Bronchial epithelial cell (primary cell): ENCODE measurements at regions not wholly inside any gene's neighbourhood (a gene's known extent, or its start where the extent isn't known, plus 50 kb on each side); places are given as distances from the start of the nearest gene placed in this dataset.

Source experiments
- DNase-seq: peaks from one replicate; pipeline ENCODE4 v3.0.0-alpha.2; 2010; ENCODE audit warnings: low read depth
- FAIRE-seq: peaks from 2 replicates; lab custom pipeline; 2011; peaks lifted over from hg19 to GRCh38; lab: Jason Lieb, UNC
- H3K27me3 ChIP-seq: 2 replicates; pipeline ENCODE4 v1.5.1; 2011; ENCODE audit warnings: low read length; ENCODE audit not compliant: control insufficient read depth, insufficient read depth
- H3K36me3 ChIP-seq: 2 replicates; pipeline ENCODE4 v1.5.1; 2011; ENCODE audit warnings: low read length; ENCODE audit not compliant: control insufficient read depth, insufficient read depth
- H3K4me3 ChIP-seq: 2 replicates; pipeline ENCODE4 v1.5.1; 2011; ENCODE audit warnings: mild to moderate bottlenecking, low read depth, low read length, control low read depth
- TF ChIP-seq, protein P1 (sequence below): IDR thresholded peaks from 2 replicates; pipeline ENCODE4 v1.5.1; 2011; ENCODE audit warnings: mild to moderate bottlenecking, moderate library complexity, low read length, control low read depth, inconsistent platforms; ENCODE audit not compliant: insufficient read depth, severe bottlenecking

DNA sequence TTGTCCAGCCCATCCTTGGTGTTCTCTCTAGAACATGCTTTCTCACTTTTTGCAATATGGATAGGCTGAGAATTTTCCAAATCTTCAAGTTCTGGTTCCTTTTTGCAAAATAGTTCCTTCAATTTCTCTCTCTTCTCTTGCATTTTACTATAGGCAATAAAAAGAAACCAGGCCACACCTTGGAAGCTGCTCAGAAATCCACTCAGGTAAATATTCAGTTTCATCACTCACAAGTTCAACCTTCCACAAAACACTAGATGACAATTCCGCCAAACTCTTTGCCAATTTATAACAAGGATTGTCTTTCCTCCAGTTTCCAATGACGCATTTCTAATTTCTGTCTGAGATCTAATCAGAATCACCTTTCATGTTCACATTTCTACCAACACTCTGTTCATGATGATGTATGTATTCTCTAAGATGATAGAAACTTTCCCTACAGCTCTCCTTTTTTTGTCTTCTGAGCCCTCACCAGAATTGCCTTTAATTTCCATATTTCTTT lies 204.2 kb upstream of the PIK3R1 start:
- Histone ChIP-seq H3K27me3 (no peaks in the 10 kb centered on the region), H3K36me3 (no peaks in the 10 kb centered on the region), H3K4me3 (no peak overlapping the region)
- DNase-seq (no peak), FAIRE-seq (no peak)
- TF ChIP-seq, protein P1, sequence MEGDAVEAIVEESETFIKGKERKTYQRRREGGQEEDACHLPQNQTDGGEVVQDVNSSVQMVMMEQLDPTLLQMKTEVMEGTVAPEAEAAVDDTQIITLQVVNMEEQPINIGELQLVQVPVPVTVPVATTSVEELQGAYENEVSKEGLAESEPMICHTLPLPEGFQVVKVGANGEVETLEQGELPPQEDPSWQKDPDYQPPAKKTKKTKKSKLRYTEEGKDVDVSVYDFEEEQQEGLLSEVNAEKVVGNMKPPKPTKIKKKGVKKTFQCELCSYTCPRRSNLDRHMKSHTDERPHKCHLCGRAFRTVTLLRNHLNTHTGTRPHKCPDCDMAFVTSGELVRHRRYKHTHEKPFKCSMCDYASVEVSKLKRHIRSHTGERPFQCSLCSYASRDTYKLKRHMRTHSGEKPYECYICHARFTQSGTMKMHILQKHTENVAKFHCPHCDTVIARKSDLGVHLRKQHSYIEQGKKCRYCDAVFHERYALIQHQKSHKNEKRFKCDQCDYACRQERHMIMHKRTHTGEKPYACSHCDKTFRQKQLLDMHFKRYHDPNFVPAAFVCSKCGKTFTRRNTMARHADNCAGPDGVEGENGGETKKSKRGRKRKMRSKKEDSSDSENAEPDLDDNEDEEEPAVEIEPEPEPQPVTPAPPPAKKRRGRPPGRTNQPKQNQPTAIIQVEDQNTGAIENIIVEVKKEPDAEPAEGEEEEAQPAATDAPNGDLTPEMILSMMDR: no peak

DNA sequence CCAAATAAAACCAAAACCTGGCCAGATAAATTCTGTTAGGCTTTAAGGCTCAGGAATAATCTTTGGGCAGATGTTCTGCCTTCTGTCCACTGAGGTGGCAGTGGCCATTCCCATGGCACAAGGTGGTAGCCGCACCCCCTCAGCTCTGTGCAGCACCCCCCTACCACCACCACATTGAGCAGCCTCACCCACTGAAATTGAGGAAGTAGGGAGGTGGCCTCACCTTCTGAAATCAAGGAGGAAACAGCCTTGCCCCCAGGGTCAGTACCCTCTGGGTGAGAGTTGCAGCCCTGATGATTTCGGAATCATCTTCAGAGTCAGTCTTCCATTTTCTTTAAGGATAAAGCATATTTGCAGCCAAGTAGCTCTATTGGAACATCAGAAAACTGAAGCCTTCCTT lies 204.8 kb upstream of the PIK3R1 start:
- Histone ChIP-seq H3K27me3 (no peaks in the 10 kb centered on the region), H3K4me3 (no peak overlapping the region), H3K36me3 (no peaks in the 10 kb centered on the region)
- DNase-seq (no peak), FAIRE-seq (no peak)
- TF ChIP-seq, protein P1: no peak

DNA sequence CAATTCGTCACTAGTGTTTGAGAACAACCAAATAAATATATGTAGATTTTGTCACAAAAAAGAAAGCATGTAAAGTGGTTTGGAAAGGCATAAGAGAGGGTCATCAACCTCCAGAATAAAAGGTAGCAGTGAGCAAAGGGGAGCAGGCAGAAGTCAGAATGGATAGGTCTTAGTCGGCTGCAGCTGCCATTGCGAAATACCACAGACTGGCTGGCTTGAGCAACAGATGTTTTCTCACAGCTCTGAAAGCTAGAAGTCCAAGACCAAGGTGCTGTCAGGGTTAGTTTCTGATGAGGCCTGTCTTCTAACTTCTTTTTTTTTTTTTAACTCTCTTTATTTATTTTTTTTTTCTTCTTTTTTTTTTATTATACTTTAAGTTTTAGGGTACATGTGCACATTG lies 208.1 kb upstream of the PIK3R1 start:
- TF ChIP-seq, protein P1: no peak
- FAIRE-seq: no peak
- H3K36me3 ChIP-seq: no peaks in the 10 kb centered on the region
- no peak overlapping the region for H3K4me3 ChIP-seq
- DNase-seq: peak; percentile 39
- no peaks in the 10 kb centered on the region for H3K27me3 ChIP-seq

DNA sequence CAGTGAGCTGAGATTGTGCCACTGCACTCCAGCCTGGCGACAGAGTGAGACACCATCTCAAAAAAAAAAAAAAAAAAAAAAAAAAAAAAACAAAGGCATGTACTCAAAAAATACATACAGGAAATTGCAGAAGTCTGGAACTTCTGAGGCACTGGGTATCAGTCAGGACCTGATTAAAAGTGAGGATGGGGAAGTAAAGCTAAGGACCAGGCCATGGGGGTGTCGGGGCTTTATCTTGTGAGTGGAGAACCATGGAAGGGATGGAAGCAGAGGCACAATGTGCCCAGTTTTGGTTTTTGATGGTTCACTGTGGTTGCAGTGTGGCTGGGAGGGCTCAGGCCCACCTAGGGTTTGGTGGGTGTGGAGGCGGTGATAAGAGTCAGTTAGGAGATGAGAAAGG lies 212.7 kb upstream of the PIK3R1 start:
- FAIRE-seq: no peak
- Histone ChIP-seq H3K36me3 (no peaks in the 10 kb centered on the region), H3K27me3 (no peaks in the 10 kb centered on the region), H3K4me3 (no peak overlapping the region)
- no peak for DNase-seq
- TF ChIP-seq, protein P1: no peak

DNA sequence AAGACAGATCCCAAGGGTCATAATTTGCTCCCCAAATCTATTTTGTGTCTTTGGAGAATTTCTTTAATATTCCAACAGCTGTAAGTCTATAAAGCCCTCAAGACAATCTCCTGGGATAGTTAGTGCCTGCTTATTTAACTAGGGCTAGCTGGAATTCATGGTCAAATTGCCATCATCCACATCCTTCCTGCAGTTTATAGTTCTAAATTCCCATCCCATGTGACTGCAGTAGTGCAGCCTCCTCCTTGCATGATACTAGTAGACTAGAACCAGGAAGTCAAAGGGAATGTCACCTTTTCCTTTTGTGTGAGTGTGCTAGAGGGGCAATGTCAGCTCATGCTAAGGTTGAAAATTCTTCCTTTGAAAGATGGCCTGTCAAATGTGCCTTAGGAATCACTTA lies 214.8 kb upstream of the PIK3R1 start:
- FAIRE-seq (no peak), DNase-seq (no peak)
- Histone ChIP-seq H3K36me3 (no peaks in the 10 kb centered on the region), H3K27me3 (no peaks in the 10 kb centered on the region), H3K4me3 (no peak overlapping the region)
- TF ChIP-seq, protein P1: no peak

DNA sequence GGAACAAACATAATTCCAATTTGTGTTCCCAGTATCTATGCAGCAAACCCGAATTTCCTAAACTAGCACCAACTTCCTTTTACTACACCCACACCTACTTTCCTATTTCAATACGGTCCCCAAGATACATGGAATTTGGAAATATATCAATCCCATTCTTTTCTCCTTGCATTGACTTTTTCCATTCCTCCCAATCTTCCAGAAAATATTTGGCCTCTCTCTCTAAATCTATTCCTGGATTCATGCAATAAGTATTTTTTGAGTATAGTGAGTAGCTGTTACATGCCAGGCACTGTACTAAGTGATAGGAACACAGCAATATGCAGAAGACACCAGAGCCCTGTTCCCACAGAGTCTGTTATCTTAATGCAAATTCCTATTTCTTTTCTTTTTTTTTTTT lies 216.2 kb upstream of the PIK3R1 start:
- TF ChIP-seq, protein P1: no peak
- FAIRE-seq (no peak), DNase-seq (no peak)

More for the DNA sequence above, 216.2 kb upstream of the PIK3R1 start:
- Histone ChIP-seq H3K36me3 (no peaks in the 10 kb centered on the region), H3K27me3 (no peaks in the 10 kb centered on the region), H3K4me3 (no peak overlapping the region)
